ENCODE measurements at regions not wholly inside any gene's neighbourhood (a gene's known extent, or its start where the extent isn't known, plus 50 kb on each side); places are given as distances from the start of the nearest gene placed in this dataset.

- no peak overlapping the region for H2BK15ac ChIP-seq (ENCODE audit: low read depth, low read length)
- no peak overlapping the region for H3K9ac ChIP-seq (ENCODE audit: low read depth, low read length)
- H3K18ac ChIP-seq (ENCODE audit: low read depth, low read length), result no peak overlapping the region
- H3K23ac ChIP-seq (ENCODE audit: low read depth, low read length), result no peak overlapping the region
- no peak overlapping the region for H2AK5ac ChIP-seq (ENCODE audit: low read depth, low read length)
- no peak overlapping the region for H4K8ac ChIP-seq (ENCODE audit: low read depth in 2 of 2, low read length in 2 of 2)
- dilution Hi-C loops (cut with HindIII; ENCODE audit: low sequenced_read_pairs, unreplicated experiment), result no loop called here
- no peaks in the 10 kb centered on the region for H3K27me3 ChIP-seq (ENCODE audit: control insufficient read depth, insufficient read depth, low read length)
- CTCF ChIA-PET, result no interaction called here
- no TSS peak for BruUV-seq (replicated peaks)
- no peak overlapping the region for H4K5ac ChIP-seq (ENCODE audit: low read depth, low read length)
- H3K36me3 ChIP-seq (ENCODE audit: control insufficient read depth, insufficient read depth, low read length), result no peaks in the 10 kb centered on the region
- H3K27ac ChIP-seq (ENCODE audit: insufficient read depth, low read length), result no peak overlapping the region
- no peak overlapping the region for H2AK9ac ChIP-seq (replicated peaks; ENCODE audit: low read depth, low read length, poor library complexity)
- H4K20me1 ChIP-seq (ENCODE audit: insufficient read depth, low read length), result no peaks in the 10 kb centered on the region
- no peak overlapping the region for H3K14ac ChIP-seq (replicated peaks; ENCODE audit: low read depth, low read length)
- H2BK20ac ChIP-seq (ENCODE audit: low read depth, low read length), result no peak overlapping the region
- no peak overlapping the region for H3K4me2 ChIP-seq (ENCODE audit: low read depth, low read length)
- ATAC-seq (ENCODE audit: low read depth) (no peak), DNase-seq (no peak)
- no peak overlapping the region for H3K4me3 ChIP-seq (ENCODE audit: insufficient read depth, low read depth, low read length)
- WGBS, 2 experiments (ENCODE audit: extremely low coverage in 2 of 2, insufficient read length in 1 of 2), result no CpG with 5 or more reads among the region's 1 CpG
- intact Hi-C loops (cut with micrococcal nuclease), result no loop called here
- no peak overlapping the region for H3K56ac ChIP-seq (ENCODE audit: extremely low read depth, insufficient read depth, low read length)
- H3K4me1 ChIP-seq (ENCODE audit: control insufficient read depth, insufficient read depth, low read length), result peaks cover 4% of the 10 kb centered on the region; the same call in 1 of the 2 replicates
- 0 out of 4 replicates have a peak, but pooled peaks cover 0 to 2% of the 10 kb centered on the region in 2 experiments for H3K79me1 ChIP-seq (ENCODE audit: low read depth in 1 of 2, low read length in 2 of 2)
- H2BK120ac ChIP-seq (ENCODE audit: low read depth, low read length), result no peak overlapping the region
- TF ChIP-seq BHLHE40 (IDR thresholded peaks at IDR 0.05; ENCODE audit: low read depth, low read length), result no peak
- no peak for TF ChIP-seq CHD1 (IDR thresholded peaks at IDR 0.05; ENCODE audit: low read depth, low read length)
- TF ChIP-seq CEBPB (IDR thresholded peaks at IDR 0.05; ENCODE audit: low read depth, low read length), result no peak
- TF ChIP-seq SMC3 (IDR thresholded peaks at IDR 0.05; ENCODE audit: low read depth, low read length), result no peak
- no peak for TF ChIP-seq RFX5 (IDR thresholded peaks at IDR 0.05; ENCODE audit: low read depth, low read length)
- TF ChIP-seq, protein P1, sequence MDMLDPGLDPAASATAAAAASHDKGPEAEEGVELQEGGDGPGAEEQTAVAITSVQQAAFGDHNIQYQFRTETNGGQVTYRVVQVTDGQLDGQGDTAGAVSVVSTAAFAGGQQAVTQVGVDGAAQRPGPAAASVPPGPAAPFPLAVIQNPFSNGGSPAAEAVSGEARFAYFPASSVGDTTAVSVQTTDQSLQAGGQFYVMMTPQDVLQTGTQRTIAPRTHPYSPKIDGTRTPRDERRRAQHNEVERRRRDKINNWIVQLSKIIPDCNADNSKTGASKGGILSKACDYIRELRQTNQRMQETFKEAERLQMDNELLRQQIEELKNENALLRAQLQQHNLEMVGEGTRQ (IDR thresholded peaks at IDR 0.05; ENCODE audit: low read depth, low read length), result no peak
- TF ChIP-seq, protein P2, sequence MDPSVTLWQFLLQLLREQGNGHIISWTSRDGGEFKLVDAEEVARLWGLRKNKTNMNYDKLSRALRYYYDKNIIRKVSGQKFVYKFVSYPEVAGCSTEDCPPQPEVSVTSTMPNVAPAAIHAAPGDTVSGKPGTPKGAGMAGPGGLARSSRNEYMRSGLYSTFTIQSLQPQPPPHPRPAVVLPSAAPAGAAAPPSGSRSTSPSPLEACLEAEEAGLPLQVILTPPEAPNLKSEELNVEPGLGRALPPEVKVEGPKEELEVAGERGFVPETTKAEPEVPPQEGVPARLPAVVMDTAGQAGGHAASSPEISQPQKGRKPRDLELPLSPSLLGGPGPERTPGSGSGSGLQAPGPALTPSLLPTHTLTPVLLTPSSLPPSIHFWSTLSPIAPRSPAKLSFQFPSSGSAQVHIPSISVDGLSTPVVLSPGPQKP (IDR thresholded peaks at IDR 0.05; ENCODE audit: borderline replicate concordance, low read depth, low read length), result no peak
- peaks cover 2% of the 10 kb centered on the region; the same call in 1 of the 2 replicates for H3K9me1 ChIP-seq (ENCODE audit: insufficient read depth, low read length)
- in situ Hi-C loops (cut with MboI; ENCODE audit: low sequenced_read_pairs), result no loop called here
- no peak overlapping the region for H2AFZ ChIP-seq (replicated peaks; ENCODE audit: low read length, poor library complexity)
- H4K91ac ChIP-seq (ENCODE audit: insufficient read depth, low read depth, low read length), result no peak overlapping the region
- H3K9me3 ChIP-seq (ENCODE audit: control insufficient read depth, insufficient read depth, low read length), result peaks cover 6% of the 10 kb centered on the region
- H3K4ac ChIP-seq (ENCODE audit: low read depth, low read length), result no peak overlapping the region
- H2BK5ac ChIP-seq (ENCODE audit: low read depth, low read length, poor library complexity, severe bottlenecking), result no peak overlapping the region
- POLR2A ChIA-PET (ENCODE audit: unreplicated experiment), result no interaction called here
Observed at GRCh38 chr2:133667968-133668367, 99.7 kb upstream of the NCKAP5 start.
